GM10266 (cell line): ENCODE measurements at regions not wholly inside any gene's neighbourhood (a gene's known extent, or its start where the extent isn't known, plus 50 kb on each side); places are given as distances from the start of the nearest gene placed in this dataset.
A peak's percentile ranks its signal among the peaks of the same experiment; 100 is the strongest.
"Not testable (repeated sequence)": the region's sequence is repeated elsewhere in the genome, so short reads cannot be mapped to it uniquely, and the experiment has no call there.

ENCODE experiments used
- DNase-seq: peaks from one replicate; pipeline ENCODE4 v3.0.0; 2012; ENCODE audit errors: extremely low spot score
- TF ChIP-seq, protein P1 (sequence below): IDR thresholded peaks from 2 replicates; pipeline ENCODE4 v1.5.1; 2012; ENCODE audit warnings: mild to moderate bottlenecking, low read depth; ENCODE audit not compliant: control insufficient read depth, insufficient read depth; ENCODE audit errors: missing control alignments

DNA sequence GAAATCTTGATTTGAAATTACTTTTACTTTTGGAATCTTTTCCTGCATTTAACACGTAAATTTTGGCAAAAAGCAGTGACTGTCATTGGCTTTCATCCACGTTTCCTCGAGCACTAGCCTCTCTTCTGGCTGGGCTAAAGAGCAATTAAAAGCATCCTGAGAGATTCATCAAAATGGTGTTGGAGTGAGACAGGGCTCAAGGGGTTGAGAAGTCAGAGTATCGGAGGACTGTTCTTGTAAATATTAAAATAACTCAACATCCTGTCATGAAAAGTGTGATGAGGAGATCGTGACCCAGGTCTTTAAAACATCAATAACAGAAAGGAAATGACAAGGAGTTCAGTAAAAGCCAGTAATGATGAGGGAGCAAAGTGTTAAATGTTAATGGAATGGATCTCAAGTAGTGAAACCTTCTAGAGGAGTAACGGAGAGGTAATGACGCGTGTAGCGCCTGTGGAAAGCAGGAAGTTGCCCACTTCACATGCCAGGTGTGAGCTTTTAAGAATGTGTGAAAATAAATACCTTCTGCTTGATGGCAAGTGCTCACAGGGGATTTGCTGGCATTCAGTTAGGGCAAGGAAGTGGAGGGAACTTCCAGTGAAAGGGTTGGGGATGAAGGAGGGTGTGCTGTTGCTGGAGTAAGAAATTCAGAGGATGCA, 754.4 kb downstream of the ADCYAP1 start:
- no peak for DNase-seq

DNA sequence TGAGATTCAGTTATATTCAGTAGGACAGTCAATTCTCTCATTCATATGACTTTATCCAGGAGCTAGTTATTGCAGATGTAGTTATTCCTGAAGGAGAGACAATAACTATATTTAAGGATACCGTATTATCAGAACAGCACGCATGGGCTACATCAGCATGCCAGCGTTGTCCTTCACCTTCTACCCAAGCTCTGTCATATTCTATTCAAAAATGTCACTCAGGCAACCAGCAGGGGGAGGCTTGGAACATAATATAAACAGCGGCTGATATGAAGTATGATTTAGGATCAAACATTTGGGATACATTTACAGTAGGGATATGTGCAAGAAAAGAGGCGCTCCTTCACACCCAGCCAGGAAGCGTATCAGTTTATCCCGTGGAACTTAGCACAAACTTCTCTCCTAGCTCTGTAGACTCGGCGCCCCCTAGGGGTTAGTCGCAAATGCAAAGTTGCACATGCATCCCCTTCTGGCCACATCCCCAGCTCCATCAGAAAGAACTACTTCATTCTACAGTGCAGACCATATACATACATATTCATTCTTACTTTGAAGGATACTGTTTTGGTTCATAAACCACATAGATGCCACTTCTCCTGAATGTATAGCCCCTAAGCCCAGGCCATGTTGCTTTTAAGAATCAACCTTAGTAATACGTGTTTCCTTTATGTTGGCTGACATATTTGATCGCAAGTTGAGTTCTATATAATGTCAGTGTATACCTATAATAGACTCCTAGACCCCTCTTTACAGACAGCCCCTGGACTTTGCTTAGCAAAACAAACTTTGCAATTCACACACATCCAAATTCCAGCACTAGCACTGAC, 759.4 kb downstream of the ADCYAP1 start:
- peak; percentile 5 for DNase-seq
- TF ChIP-seq, protein P1, sequence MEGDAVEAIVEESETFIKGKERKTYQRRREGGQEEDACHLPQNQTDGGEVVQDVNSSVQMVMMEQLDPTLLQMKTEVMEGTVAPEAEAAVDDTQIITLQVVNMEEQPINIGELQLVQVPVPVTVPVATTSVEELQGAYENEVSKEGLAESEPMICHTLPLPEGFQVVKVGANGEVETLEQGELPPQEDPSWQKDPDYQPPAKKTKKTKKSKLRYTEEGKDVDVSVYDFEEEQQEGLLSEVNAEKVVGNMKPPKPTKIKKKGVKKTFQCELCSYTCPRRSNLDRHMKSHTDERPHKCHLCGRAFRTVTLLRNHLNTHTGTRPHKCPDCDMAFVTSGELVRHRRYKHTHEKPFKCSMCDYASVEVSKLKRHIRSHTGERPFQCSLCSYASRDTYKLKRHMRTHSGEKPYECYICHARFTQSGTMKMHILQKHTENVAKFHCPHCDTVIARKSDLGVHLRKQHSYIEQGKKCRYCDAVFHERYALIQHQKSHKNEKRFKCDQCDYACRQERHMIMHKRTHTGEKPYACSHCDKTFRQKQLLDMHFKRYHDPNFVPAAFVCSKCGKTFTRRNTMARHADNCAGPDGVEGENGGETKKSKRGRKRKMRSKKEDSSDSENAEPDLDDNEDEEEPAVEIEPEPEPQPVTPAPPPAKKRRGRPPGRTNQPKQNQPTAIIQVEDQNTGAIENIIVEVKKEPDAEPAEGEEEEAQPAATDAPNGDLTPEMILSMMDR, result peak; percentile 62

More for the DNA sequence above, 754.4 kb downstream of the ADCYAP1 start:
- TF ChIP-seq, protein P1, result no peak

DNA sequence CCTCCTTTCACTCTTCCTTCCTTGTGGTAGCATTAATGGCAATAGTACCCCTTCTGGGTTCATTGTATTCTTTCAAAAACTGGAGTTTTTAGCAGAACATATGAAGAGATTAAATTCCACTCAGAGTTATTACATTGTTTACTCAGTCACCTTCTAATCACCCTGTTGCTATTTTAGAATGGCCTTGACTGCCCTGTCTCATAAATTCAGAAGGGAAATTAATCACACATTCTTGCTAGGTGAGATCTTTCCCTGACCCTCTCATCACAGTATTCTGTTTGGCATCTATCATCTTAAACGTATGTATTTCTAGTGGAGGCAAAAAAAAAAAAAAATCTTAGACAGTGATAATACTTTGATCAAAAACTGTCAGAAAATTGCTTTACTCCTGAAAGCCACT, 760.4 kb downstream of the ADCYAP1 start:
- TF ChIP-seq, protein P1, result no peak
- no peak for DNase-seq

DNA sequence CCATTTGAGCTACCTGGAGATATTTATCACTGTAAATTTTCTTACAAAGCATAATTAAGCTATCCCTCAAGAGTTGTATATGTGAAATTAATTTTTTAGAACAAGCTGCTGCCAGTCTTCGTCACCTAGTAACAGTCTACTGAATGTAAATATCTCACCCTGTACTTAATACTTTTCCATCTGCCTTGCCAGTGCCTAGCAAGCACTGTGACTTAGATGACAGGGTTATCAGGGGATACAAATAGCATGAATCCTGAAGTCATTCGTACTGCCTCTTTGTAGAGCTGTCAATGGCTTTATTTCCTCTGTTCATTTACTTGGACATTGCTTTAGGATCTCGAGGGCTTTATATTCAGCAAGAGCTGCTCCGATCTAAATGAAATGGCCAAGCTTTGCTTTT, 763.6 kb downstream of the ADCYAP1 start:
- TF ChIP-seq, protein P1, result no peak
- DNase-seq, result no peak

DNA sequence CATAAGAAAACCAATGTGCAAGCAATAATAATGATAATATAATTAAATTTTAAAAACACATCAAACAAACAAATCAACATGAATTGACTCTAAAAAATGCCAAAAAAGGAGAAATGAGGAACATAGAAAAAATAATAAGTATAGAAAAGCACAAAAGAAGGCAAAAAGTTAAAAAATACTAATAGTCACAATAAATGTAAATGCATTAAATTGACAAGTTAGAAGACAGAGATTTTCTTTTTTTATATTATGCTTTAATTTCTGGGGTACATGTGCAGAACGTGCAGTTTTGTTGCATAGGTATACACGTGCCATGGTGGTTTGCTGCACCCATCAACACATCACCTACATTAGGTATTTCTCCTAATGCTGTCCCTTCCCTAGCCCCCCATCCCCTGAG, 767.0 kb downstream of the ADCYAP1 start:
- not testable (repeated sequence) for DNase-seq

DNA sequence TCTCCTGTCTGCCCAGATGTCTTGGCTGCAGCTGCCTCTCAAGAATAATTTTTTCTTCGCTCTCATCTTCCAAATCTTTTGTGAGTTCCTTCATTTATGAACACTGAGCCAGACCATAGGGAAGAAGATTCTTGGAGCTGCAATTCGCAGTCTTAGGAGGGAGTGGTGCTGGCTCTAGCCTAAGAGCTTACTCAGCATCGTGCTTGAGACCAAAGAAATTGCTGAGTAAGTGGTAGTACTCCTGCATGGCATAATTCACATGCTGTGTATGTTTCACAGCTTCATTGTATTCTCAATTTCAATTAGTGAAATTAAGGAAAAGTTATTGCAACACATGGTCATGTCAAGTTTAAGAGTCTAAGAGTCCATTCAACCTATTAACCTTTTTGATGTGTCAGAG, 771.7 kb downstream of the ADCYAP1 start:
- no peak for DNase-seq
- TF ChIP-seq, protein P1, result no peak

DNA sequence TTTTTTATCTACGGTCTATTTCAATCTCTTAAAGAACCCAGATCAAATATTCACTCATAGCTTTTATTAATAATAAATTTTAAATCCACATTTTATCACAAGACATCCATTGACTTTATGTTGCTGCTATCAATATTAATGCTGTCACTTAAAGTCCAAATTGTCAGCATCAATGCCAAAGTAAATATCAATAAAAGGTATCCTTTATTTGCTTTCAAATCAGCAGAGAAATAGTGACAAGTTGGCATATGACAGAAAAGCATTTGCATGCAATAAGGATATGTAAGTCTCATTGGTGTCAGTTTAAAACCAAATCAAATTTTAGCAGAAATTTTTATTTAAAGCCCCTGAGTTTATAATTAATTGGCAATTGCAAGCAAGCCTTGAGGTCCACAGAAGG, 775.4 kb downstream of the ADCYAP1 start:
- TF ChIP-seq, protein P1, result no peak
- no peak for DNase-seq
